GM19397 (cell line): ENCODE measurements at regions not wholly inside any gene's neighbourhood (a gene's known extent, or its start where the extent isn't known, plus 50 kb on each side); places are given as distances from the start of the nearest gene placed in this dataset.

Source experiments
- ATAC-seq: cut with Tn5 transposase; IDR thresholded peaks from one replicate; pipeline ENCODE4 v1.9.1; 2021; ENCODE audit warnings: mild to moderate bottlenecking, moderate library complexity; ENCODE audit not compliant: unreplicated experiment

DNA sequence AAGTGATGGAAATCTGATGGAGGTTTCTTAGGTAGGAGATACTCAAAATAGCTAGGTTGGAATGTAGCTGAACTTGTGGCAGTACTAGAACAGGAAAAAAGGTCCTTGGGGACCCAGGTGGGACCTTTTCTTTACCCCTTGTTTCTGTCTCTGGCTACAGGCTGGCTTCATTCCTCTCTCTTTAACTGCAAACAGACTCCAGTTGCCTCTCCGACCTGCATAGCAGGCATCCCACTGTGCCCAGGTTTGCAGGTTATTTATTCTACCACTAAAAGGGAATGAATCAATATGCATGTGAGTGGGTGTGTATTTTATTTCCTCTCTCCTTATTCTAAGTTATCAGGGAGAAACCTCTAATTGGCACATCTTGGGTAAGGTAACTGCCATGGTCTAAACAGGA, 758.1 kb downstream of the MED13L start:
- ATAC-seq = no peak

DNA sequence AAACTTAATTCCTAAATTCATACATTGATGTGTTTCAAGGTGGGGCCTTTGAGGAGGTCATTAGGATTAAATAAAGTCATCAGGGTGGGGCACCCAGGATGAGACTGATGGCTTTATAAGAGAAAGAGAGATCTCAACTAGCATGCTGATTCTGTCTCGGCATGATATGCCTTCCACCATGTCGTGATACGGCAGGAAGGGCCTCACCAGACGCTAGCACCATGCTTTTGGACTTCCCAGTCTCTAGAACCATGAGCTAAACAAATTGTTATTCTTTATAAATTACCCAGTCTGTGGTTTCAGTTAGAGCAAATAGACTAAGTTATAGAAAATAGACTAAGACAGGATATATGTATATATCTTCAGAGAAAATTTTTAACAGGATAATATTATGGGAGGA, 759.6 kb downstream of the MED13L start:
- no peak for ATAC-seq

DNA sequence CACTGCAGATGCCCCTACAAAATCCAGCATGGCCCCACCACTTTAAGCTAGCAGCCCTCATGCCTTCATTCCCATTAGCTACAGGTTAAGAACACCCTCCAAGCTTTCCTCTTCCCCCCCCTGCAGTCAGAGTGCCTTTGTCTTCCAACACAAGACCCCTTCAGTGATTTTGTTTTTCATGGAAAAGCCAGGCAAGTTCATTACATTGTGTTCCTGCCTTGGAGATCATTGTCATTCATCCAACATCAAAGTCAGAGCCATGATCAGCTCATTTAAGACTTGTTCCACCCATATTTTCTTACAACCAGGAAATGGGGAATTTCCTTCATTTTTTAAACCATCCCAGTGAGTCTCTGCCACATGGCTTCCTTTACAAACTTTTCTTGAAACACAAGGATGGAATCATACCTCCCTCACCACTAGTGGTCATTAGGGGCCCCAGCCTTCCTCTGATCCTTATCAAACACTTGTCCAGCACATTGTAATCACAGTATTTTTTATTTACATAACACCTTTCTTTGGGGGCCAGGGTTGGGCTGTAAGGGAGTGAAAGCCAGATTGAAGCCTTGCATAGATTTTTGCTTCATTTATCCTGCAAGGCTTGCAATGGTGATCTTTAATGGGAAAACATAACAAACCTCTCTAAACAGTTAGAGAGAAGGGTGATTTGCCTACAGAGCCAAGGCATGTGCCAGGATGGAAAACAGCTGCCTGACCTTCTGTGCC, 765.3 kb downstream of the MED13L start:
- ATAC-seq = no peak

DNA sequence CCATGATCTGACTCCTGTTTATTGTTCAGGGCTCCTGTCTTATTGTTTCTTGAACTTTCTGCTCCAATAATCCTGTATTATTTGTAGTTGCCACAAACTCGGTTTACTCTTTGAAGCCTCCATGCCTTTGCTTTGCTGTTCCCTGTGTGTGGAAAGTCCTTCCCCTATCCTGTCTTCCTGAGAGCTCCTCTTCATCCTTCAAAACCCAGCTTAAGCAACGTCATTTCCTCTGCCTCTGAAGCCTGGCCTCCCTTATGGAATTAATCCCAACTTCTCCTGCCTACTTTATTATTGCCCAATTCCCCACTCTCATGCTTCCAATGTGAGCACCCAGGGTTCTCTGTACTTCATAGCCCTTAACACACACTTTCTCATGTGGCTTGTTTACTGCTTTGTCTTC, 766.2 kb downstream of the MED13L start:
- ATAC-seq = no peak

DNA sequence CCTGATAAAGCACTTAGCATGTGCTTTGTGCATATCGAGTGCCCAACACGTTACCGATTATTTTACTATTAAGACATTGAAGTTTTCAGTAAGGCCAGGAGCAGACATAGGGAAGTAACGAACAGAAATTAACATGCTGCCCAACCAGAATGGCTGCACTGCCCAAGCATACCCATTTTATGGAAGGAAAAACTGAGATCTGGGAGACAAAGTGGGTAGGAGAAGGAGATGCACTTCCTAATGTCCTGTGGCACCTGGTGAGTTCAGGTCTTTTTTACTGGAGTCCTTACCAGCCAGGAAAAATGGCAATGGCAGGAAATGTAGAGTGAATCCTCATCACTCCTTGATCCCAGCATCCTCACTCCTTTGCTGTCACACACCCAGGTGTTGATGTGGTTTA, 768.5 kb downstream of the MED13L start:
- ATAC-seq = no peak

DNA sequence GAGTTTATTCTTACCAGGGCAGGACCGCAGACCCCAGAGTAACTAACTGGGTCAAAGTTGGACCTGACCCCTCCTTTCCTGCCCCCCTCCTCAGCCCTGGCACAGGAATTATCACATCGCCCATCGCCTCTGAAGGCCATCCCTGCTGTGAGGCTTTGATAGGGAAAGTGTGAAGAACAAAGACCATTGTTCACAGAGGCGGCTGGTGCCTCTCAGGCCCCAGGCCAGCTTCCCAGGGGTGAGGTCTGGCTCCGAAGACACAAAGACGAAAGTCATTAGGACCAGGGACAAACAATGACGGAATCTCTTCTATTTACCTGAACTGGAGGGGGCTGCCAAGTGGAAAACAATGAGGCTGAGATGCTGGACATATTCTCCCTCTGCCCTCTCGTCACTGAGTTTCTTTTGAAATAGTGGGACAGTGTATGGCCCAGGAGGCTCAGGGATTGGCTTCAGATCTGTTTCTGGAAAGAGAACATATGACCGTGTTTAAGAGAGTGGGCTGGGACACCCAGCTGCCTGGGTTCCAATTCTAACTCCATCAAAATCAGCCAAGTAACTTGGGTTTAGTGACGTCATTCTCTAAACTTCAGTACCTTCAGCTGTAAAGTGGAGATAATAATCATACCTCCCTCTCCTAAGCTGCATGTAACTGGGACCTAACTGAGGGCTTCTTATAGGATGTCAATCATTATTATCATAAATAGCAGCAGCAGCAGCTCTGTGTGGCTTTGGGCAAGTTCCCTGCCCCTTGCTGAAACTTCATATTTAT, 769.4 kb downstream of the MED13L start:
- ATAC-seq = no peak

DNA sequence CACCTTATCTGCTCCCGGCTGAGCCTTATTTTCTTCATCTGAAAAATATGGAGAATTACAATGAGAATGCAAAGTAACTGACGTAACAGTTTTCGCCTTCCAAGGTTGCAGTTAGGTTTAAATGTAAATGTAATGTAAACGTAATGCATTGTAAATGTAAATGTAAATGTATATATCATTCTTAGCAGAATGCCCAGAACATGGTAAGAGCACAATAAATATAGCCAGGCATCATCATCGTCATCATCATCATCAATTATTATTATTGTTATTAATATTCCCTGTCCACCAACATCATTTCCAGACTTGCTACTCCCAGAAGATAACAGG, 770.0 kb downstream of the MED13L start:
- ATAC-seq = no peak

DNA sequence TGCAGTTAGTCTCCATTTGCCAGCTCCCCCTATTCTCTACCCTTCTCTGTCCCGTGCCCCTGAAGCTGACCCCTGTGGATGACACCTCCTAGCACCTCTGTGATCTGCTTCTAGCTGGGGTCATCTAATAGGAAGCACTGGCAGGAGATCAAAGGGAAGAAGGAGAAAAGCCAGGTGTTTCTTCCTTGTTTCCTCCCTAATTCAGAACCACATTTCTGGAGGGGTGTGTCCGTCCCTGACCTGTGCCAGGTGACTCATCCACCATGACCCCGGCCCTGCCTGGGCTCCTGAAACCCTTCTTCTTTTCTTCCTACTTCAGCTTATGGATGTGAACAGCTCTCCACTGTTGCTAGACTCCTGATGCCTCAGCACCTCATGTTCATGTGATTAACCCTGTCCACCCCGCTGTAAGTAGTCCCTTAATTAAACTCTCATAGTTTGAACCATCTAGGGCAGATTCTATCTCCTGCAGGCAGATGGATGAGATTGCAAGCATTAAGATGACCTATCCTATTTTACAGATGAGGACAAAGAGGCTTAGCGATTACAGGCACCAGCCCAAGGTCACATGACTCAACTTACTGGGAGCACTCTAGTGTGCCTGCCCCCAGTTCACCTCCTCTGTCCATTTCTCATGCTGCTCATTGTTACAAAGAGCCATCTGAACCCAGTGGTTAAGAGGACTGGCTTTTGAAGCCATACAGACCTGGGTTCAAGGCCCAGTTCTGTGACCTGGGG, 770.5 kb downstream of the MED13L start:
- ATAC-seq = no peak

DNA sequence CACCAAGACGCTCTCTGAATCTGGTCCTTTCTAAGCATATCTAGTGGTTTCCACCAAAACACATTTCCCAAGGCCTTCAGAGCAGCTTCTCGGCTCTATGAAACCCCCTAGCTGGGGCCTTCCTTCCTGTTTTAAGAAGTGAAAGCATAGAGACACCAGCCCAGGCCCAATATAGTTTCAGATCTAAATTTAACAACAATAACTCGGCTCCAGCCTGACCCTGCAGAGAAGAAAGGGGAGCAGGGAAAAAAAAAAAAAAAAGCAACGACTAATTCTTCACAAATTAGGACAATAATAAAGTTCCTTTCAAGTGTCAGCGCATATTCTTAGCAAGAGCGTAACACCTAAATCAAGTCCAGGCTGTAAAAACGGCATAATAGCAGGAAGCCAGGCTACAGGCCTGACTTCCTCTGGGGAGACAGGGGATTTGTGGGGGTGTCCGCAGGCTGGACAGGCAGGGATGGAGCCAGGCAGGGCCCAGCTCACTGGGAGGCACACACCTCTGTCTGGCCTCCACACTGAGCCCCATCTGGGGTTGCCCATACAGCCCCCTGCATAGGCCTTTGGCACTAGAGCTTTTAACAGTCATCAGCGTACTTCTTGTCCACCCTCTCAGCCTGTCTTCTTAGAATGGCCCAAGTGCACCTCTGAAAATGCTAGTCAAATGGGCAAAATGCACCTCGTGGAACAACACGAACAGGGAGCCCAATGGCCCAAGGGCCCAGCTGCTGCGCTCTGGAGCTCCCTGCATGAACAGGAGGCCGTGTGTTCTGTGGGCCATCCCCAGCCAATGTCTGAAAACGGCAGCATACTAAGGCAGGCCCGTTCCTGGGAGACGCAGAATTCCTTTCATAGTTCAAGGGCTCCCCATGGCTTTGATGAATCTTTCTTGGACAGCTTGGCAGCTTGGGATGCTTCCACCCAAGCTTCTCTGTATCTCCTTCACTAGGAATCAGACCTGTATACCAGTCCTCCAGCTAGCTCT, 772.9 kb downstream of the MED13L start:
- no peak for ATAC-seq

DNA sequence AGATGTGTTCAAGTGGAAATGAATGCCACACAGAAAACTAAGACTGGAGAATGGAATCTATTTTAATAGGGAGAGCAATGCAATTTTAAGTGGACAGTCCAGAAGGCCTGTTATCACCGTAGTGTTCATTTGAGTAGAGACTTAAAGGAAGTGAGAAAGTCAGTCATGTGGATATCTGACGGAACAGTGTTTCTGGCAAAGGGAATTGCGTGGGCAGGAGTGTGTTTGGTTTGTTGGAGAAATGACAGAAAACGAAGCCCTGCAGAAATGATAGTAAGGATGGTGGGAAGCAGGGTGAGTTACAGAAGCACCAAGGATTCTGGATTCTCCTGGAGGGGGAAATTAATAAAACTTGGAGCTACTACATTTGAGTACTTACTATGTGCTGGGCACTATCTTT, 776.6 kb downstream of the MED13L start:
- no peak for ATAC-seq

DNA sequence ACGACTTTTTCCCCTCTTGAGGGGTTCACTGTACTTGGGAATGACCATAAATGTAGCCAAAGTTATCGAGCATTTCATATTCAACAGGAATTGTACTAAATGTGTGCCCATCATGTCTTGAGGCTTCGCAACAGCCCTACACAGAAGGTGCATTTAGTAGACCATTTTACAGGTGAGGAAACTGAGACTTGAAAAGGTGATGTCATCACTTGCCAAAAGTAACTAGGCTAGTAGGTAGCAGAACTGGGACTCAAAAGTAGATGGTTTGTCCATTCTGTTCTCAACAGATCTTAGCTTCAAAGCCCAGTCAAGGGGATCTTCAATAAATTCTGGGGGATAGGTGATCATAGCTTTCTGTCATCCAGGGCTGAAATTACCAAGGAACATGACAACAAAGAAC, 782.2 kb downstream of the MED13L start:
- ATAC-seq = no peak

DNA sequence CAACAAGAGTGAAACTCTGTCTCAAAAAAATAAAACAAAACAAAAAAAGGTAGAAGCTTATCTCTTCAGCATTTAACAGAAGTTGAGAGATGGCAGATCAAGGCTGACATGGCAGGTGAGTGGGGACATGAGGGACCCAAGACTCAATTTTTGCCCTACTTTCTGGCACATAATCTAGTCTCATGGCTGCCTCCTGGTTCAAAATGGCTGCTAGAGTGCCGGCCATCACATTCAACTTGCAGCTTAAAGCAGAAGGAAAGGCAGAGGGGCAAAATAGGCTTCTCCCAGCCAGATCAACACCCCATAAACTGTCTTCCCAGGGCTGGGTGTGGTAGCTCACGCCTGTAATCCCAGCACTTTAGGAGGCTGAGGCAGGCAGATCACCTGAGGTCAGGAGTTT, 784.9 kb downstream of the MED13L start:
- ATAC-seq = no peak

DNA sequence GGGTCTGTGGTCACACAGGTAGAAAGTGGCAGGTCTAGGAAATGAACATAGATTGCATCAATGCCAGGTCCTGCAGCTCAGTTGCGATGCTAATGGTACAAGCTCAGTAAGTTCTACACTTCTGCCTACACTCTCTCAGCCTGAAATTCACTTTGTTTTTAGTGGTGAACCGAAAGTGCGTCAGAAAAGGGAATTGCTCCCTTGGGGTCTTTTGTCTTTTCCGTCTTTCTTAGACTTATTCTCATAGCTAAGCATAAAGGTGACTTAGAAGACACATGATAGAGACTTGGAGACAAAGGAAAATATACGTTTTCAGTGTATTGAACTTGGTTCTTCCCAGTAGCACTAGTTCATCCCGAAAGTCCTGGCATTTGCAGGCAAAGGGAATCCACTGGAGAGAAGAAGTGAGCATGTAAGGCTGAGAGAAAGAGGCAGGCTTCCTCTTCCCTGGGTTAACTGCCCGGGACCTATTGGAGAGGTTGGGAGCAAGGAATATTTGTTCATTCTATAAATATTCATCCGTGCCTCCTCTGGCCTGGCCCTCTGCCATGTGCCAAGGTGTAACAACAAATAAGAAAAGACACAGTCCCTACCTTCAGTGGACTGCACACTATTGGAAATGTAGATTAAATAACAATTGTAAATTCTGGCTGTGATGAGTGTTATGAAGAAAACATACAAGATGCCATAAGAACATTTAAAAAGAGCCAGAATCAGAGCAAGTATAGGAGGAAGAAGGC, 785.8 kb downstream of the MED13L start:
- ATAC-seq = no peak

DNA sequence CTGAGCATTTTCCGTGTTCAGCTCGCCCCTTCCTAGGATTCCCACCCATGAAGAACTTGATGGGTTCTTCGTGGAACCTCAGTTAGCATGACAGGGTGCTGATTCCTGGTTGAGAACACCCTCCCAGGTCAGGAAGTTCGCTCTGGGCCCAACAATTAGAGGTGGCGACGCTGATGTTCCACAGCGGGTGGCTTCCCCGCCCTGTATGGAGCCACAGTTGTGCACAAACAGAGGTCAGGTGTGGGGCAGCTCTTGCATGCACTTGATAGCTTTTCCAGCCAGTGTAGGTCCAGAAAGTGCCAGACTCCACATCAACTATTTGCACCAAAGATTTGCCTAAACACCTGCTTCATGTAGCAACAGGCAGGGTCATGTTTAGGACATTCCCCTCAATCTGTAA, 788.2 kb downstream of the MED13L start:
- ATAC-seq = no peak

DNA sequence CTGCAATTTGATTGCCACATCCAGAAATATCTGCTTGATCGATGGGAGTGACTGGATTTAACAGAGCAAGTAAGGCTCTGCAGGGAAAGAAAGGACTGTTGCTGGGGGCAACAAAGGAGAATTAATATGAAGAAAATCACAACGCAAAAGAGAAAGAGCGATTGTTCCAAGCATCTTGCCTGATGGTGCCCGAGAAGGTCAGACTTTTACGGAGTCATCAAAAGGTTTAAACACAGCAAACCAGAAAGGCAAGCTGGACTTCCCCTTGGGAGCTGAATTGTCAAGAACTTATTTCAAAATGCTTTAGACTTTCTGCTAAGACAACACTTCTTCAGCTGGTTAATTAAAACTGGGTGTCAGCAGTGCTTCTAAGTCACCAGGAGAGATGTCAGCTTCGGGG, 791.5 kb downstream of the MED13L start:
- ATAC-seq = no peak

DNA sequence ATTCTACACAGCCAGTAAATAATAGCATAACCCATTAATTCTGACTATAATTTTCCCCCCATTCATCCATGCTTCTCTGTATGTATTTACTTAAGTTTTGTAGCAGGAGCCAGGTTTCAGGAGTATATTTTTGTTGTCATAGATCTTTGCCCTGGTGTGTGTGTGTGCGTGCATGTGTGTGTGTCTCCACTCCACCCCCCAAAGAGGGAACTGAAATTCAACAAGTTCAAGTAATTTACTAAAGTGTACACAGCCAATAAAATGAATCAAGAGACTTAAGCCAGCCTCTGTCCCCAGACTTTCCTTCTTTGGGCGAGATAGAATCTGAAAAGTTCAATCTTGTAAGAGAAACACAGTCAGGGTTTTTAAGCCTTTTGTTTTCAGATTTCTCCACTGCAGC, 792.0 kb downstream of the MED13L start:
- ATAC-seq = no peak

DNA sequence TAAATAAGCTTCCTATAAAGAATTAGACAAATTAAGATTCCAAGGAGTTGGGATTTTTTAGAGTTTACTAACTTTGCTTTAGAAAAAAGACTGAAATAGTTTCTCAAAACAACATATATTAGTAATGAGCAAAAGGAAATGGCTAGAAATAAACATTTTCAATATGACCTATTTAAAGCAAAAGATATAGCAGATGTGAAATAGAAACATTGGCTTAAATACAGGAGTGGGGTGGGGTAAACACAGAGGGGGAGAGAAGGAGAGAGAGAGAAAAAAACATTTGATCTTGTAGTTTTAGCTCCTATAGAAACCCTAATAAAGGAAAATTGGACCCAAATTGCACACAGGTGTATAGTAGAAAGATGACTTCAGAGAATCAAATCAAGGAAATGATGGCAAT, 794.5 kb downstream of the MED13L start:
- no peak for ATAC-seq

DNA sequence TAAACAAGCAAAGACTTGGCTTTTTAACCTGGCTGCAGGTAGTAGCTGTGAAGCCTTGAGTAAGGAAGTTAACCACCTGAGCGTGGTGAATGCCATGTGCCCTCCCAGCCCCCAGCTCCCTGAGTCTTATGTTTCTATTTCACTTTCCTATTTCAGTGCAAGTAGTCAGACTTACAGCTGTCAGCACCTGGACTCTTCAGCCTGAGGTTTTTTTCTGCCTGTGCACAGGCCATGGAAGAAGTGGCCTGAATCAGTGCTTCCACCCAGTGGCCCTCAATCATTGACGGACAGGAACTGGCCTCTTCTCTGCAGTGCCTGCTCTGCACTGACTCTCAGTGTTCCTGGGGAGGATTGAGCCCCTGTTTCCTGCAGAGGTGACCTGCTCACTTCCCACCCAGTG, 796.4 kb downstream of the MED13L start:
- no peak for ATAC-seq

DNA sequence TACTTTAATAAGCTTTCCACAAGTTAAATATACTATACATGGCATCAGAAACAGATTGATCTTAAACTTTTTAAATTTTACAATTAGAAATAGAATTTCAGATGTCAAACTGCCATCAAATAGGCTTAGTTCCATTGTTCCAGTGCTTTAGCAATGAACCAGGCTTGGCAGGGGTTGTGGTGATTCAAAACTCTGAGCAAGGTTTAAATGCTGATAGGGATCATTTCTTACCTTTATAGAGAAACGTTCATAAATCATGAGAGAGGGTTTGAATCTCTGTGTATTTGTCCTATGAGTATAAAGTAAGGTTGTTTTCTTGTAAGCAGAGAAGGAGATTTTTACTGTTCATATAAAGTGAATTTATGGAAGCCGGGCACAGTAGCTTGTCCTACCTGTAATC, 794.5 kb upstream of the TBX3 start:
- ATAC-seq = no peak
